Parathyroid adenoma (tissue), 2 donors: ENCODE measurements at regions not wholly inside any gene's neighbourhood (a gene's known extent, or its start where the extent isn't known, plus 50 kb on each side); places are given as distances from the start of the nearest gene placed in this dataset.

Experiments
- H2AFZ ChIP-seq: fragments of 300-600 bp; sonication (generic); one replicate; pipeline ENCODE4 v1.7.0; 2017; ENCODE audit warnings: antibody characterized with exemption, mild to moderate bottlenecking
- H3K27ac ChIP-seq: fragments of 300-600 bp; sonication (generic); one replicate; pipeline ENCODE4 v1.7.0; 2017
- H3K27me3 ChIP-seq: fragments of 300-600 bp; sonication (generic); one replicate; pipeline ENCODE4 v1.7.0; 2017; ENCODE audit warnings: low read length; ENCODE audit not compliant: control insufficient read depth, insufficient read depth
- H3K36me3 ChIP-seq: fragments of 300-600 bp; sonication (generic); one replicate; pipeline ENCODE4 v1.7.0; 2017; ENCODE audit warnings: low read length; ENCODE audit not compliant: control insufficient read depth, insufficient read depth
- H3K4me1 ChIP-seq: fragments of 300-600 bp; sonication (generic); one replicate; pipeline ENCODE4 v1.7.0; 2017; ENCODE audit warnings: control low read depth
- H3K4me2 ChIP-seq: fragments of 300-600 bp; sonication (generic); one replicate; pipeline ENCODE4 v1.7.0; 2017; ENCODE audit warnings: low read length
- H3K4me3 ChIP-seq: fragments of 300-600 bp; sonication (generic); one replicate; pipeline ENCODE4 v1.7.0; 2017; ENCODE audit warnings: low read depth, low read length
- H3K79me2 ChIP-seq: fragments of 300-600 bp; sonication (generic); one replicate; pipeline ENCODE4 v1.7.0; 2017; ENCODE audit warnings: control low read depth
- H3K9ac ChIP-seq: fragments of 300-600 bp; sonication (generic); one replicate; pipeline ENCODE4 v1.7.0; 2017; ENCODE audit warnings: mild to moderate bottlenecking
- H3K9me3 ChIP-seq: fragments of 300-600 bp; sonication (generic); one replicate; pipeline ENCODE4 v1.7.0; 2017; ENCODE audit warnings: low read length; ENCODE audit not compliant: control insufficient read depth
- CTCF ChIP-seq: fragments of 300-600 bp; sonication (generic); IDR thresholded peaks from one replicate; pipeline ENCODE4 v1.7.0; 2017; ENCODE audit warnings: antibody characterized with exemption, mild to moderate bottlenecking
- donor health status: primary hyperparathyroidism.

- Histone ChIP-seq H3K36me3 (no peaks in the 10 kb centered on the region), H3K27me3 (no peaks in the 10 kb centered on the region), H3K79me2 (no peaks in the 10 kb centered on the region), H3K4me3 (no peak overlapping the region), H2AFZ (no peak overlapping the region), H3K9me3 (no peaks in the 10 kb centered on the region), H3K9ac (no peak overlapping the region), H3K4me2 (no peak overlapping the region), H3K27ac (no peak overlapping the region), H3K4me1 (no peaks in the 10 kb centered on the region)
- TF ChIP-seq CTCF, result no peak
These were observed 90.7 kb upstream of the IGFBP7 start for GRCh38 chr4:57200799-57201327.

GRCh38 chr4:57199267-57199666, 89.1 kb upstream of the IGFBP7 start:
- Histone ChIP-seq H3K36me3 (no peaks in the 10 kb centered on the region), H3K27me3 (no peaks in the 10 kb centered on the region), H3K4me1 (no peaks in the 10 kb centered on the region), H3K4me3 (no peak overlapping the region), H3K79me2 (no peaks in the 10 kb centered on the region), H2AFZ (no peak overlapping the region), H3K4me2 (no peak overlapping the region), H3K27ac (no peak overlapping the region), H3K9me3 (no peaks in the 10 kb centered on the region), H3K9ac (no peak overlapping the region)
- TF ChIP-seq CTCF, result no peak

- H2AFZ ChIP-seq, result no peak overlapping the region
- H3K9me3 ChIP-seq, result no peaks in the 10 kb centered on the region
- no peaks in the 10 kb centered on the region for H3K4me1 ChIP-seq
- no peak overlapping the region for H3K27ac ChIP-seq
- no peak overlapping the region for H3K4me3 ChIP-seq
- H3K36me3 ChIP-seq, result no peaks in the 10 kb centered on the region
- H3K9ac ChIP-seq, result no peak overlapping the region
- no peak overlapping the region for H3K4me2 ChIP-seq
- H3K79me2 ChIP-seq, result no peaks in the 10 kb centered on the region
- no peak for TF ChIP-seq CTCF
- H3K27me3 ChIP-seq, result no peaks in the 10 kb centered on the region
These were observed 85.4 kb upstream of the IGFBP7 start for GRCh38 chr4:57195622-57196021.

GRCh38 chr4:57194068-57194611, 84.0 kb upstream of the IGFBP7 start:
- Histone ChIP-seq H3K27me3 (no peaks in the 10 kb centered on the region), H3K4me1 (no peaks in the 10 kb centered on the region), H3K36me3 (no peaks in the 10 kb centered on the region), H2AFZ (no peak overlapping the region), H3K4me2 (no peak overlapping the region), H3K79me2 (no peaks in the 10 kb centered on the region), H3K9ac (no peak overlapping the region), H3K27ac (no peak overlapping the region), H3K4me3 (no peak overlapping the region), H3K9me3 (no peaks in the 10 kb centered on the region)
- TF ChIP-seq CTCF, result no peak

GRCh38 chr4:57193209-57193810, 83.1 kb upstream of the IGFBP7 start:
- H3K9ac ChIP-seq, result no peak overlapping the region
- H3K27me3 ChIP-seq, result no peaks in the 10 kb centered on the region
- no peak for TF ChIP-seq CTCF
- H3K4me1 ChIP-seq, result no peaks in the 10 kb centered on the region
- no peak overlapping the region for H3K27ac ChIP-seq
- H3K4me2 ChIP-seq, result no peak overlapping the region
- no peaks in the 10 kb centered on the region for H3K36me3 ChIP-seq
- H3K79me2 ChIP-seq, result no peaks in the 10 kb centered on the region
- no peak overlapping the region for H3K4me3 ChIP-seq
- H2AFZ ChIP-seq, result no peak overlapping the region
- no peaks in the 10 kb centered on the region for H3K9me3 ChIP-seq
